Mammary epithelial cell (primary cell): ENCODE measurements at regions not wholly inside any gene's neighbourhood (a gene's known extent, or its start where the extent isn't known, plus 50 kb on each side); places are given as distances from the start of the nearest gene placed in this dataset.

Source experiments
- EZH2 ChIP-seq: IDR thresholded peaks from 2 replicates; pipeline ENCODE4 v1.6.1; 2012; ENCODE audit warnings: low read length, inconsistent platforms, borderline replicate concordance
- TF ChIP-seq, protein P1 (sequence below), 2 donors: IDR thresholded peaks in 1 of 2; conservative IDR thresholded peaks in 1 of 2; 2 replicates each; pipeline ENCODE4 v1.5.1; 2011 to 2012; ENCODE audit warnings: inconsistent platforms in 2 of 2, low read length in 2 of 2, mild to moderate bottlenecking in 2 of 2, control low read depth in 1 of 2, low read depth in 1 of 2; ENCODE audit not compliant: insufficient read depth in 1 of 2; ENCODE audit errors: extremely low read depth in 1 of 2

DNA sequence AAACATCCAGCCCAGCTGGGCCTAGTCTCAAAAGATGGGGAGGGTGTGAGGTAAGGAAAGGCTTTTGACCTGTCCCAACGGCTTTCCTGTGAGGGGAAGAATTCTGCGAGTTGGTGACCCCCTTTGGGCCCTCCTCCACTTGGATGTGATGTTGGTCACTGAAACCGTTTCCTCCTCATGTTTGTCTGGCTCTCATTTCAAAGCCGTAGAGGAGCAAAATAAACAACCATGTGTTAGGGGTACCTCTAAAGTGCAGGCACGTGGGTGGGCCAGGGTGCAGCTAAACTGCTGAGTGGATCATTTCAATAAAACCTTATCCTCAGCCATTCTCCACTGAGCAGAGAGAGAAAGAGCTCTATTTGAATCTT, 84.3 kb upstream of the MELK start:
- TF ChIP-seq, protein P1, sequence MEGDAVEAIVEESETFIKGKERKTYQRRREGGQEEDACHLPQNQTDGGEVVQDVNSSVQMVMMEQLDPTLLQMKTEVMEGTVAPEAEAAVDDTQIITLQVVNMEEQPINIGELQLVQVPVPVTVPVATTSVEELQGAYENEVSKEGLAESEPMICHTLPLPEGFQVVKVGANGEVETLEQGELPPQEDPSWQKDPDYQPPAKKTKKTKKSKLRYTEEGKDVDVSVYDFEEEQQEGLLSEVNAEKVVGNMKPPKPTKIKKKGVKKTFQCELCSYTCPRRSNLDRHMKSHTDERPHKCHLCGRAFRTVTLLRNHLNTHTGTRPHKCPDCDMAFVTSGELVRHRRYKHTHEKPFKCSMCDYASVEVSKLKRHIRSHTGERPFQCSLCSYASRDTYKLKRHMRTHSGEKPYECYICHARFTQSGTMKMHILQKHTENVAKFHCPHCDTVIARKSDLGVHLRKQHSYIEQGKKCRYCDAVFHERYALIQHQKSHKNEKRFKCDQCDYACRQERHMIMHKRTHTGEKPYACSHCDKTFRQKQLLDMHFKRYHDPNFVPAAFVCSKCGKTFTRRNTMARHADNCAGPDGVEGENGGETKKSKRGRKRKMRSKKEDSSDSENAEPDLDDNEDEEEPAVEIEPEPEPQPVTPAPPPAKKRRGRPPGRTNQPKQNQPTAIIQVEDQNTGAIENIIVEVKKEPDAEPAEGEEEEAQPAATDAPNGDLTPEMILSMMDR (conservative IDR thresholded peaks at IDR 0.05 in 1 of 2, IDR thresholded peaks at IDR 0.05 in 1 of 2; ENCODE audit: extremely low read depth in 1 of 2, insufficient read depth in 1 of 2, low read depth in 1 of 2, low read length in 2 of 2) = no peak
- no peak for TF ChIP-seq EZH2
